ENCODE measurements at regions not wholly inside any gene's neighbourhood (a gene's known extent, or its start where the extent isn't known, plus 50 kb on each side); places are given as distances from the start of the nearest gene placed in this dataset. TPM values are rescaled to one million over a fixed set of nuclear protein-coding genes. Genes with fewer than 3 reads are reported as not detected.

Small RNA genes in the stretch of these regions (small RNA-seq; reads per million reads assigned to genes)
- not detected for gene AL078604.3 (ENCODE audit: low replicate concordance)

All from temporal lobe (tissue), 1 donor.